ENCODE measurements at regions not wholly inside any gene's neighbourhood (a gene's known extent, or its start where the extent isn't known, plus 50 kb on each side); places are given as distances from the start of the nearest gene placed in this dataset.

DNA sequence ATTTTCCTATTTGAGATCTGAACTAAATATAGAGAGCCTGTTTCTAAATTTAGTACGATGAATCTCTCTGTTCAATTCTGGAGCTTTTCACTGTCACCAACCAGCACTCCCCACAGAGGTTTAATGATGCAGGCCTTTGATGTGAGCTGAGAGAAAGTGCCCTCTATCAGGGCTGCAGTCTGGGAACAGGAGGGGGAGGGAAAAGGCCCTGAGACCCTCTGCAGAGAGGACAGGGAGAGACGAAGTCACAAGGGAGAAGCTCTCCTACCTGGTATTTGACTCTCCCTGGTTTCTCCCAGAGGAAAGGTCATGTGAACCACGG is 206.8 kb upstream of the SOX1 start:
- TF ChIP-seq TAF1 (IDR thresholded peaks at IDR 0.05; ENCODE audit: low read depth, low read length) = no peak
- no peak for TF ChIP-seq PAX5 (IDR thresholded peaks at IDR 0.05; ENCODE audit: insufficient read depth, low read length, severe bottlenecking)
- TF ChIP-seq POLR2A (IDR thresholded peaks at IDR 0.05; ENCODE audit: low read depth, low read length) = no peak
- no peak for TF ChIP-seq POU2F2 (IDR thresholded peaks at IDR 0.05; ENCODE audit: low read depth, low read length)
- TF ChIP-seq POLR2AphosphoS5 (IDR thresholded peaks at IDR 0.05; ENCODE audit: low read depth, low read length) = no peak
- no peak for TF ChIP-seq SPI1 (IDR thresholded peaks at IDR 0.05; ENCODE audit: low read depth, low read length)
- no peak for DNase-seq (ENCODE audit: insufficient read length, low spot score)
- FAIRE-seq = no peak

DNA sequence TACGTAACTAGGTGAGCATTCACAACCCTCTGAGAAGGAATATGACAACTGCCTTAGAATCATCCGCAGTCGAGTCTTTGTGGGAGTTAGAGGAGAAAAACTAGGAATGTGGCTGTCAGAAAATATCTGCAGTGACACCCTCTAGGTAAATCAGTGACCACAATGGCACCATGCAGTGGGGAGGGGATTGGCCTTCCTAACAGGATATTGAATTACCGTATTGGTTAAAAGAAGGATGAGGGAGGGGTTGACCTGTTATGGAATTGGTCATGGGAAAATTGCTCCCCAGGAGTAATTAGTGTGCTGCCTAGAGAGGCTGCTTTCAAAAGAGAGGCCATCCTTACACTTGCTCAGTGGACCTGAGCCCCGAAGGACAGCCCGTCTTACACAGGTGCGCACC is 205.6 kb upstream of the SOX1 start:
- TF ChIP-seq TAF1 (IDR thresholded peaks at IDR 0.05; ENCODE audit: low read depth, low read length) = no peak
- no peak for TF ChIP-seq POU2F2 (IDR thresholded peaks at IDR 0.05; ENCODE audit: low read depth, low read length)
- no peak for TF ChIP-seq PAX5 (IDR thresholded peaks at IDR 0.05; ENCODE audit: insufficient read depth, low read length, severe bottlenecking)
- TF ChIP-seq POLR2A (IDR thresholded peaks at IDR 0.05; ENCODE audit: low read depth, low read length) = no peak
- no peak for TF ChIP-seq POLR2AphosphoS5 (IDR thresholded peaks at IDR 0.05; ENCODE audit: low read depth, low read length)
- TF ChIP-seq SPI1 (IDR thresholded peaks at IDR 0.05; ENCODE audit: low read depth, low read length) = no peak
- no peak for FAIRE-seq
- DNase-seq (ENCODE audit: insufficient read length, low spot score) = no peak

DNA sequence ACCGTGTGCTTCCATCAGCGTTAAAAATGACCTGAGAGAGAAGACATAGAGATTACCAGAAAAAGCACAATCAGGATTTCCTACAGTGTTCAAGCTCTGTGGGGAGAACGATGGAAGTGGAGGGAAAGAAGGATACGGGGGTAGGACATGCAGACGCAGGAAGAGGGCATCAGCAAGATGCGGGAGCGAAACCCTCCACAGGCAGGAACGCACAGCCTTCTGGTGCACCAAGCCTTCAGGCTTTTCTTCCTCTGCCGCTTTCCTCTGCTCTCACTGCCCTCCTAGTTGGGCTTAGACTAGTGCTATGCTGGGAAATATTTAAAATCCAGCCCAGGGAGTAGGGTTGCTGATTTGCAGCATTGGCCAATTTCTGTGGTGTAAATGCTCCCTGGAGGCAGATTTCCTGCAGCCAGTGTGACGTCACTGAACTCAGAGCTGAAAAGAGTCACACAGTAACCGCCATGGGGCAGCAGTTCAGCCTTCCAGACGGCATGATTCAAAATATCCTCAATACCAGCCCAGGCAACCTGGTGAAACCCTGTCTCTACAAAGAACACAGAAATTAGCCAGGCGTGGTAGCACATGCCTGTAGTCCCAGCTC is 205.1 kb upstream of the SOX1 start:
- DNase-seq (ENCODE audit: insufficient read length, low spot score) = no peak
- no peak for FAIRE-seq

DNA sequence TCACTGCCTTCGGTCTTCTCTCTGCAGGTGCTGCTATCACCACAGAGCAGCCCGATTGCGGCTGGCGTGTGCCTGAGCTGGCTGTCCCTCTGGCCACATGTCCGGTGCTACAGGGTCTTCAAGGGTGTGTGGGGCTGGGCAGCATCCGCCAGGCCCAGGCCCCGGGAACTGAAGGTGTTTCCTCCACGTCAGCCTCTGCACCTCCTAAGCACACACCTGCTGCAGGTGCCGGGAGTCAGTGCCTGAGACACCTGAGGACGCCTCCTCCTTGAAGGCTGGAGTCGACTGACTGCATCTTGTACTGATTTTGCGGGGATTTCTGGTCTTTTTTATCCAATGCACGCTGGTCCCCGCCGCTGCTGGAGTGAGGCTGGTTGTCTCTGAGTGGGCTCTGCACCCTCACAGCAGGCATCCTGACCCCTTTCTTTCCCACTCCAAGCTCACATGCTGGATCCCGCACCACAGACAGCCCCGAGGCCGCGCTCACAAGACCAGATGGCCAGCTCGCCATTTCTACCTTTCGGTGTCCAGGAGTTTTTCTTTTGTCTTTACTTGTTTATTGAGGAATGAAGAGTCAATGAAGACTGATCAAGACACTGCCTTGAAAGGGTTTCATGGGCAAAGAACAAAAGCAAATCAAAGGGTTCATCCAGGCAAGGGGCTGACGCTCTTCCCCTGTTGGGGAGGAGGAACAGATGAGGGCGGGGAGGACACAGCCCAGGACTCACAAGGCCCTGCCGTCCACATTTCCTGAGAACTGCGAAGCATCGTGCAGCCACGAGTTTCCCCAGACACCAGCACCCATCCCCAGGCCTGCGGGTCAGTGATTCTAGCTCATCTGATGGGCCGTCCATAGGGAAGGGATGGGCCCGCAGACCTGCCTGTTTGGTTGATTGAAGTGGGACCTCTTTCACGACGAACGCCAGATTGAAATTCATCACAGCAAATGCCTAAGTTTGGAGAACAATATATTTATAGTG is 203.8 kb upstream of the SOX1 start:
- DNase-seq (ENCODE audit: insufficient read length, low spot score) (no peak), FAIRE-seq (no peak)
- TF ChIP-seq PAX5 (IDR thresholded peaks at IDR 0.05; ENCODE audit: insufficient read depth, low read length, severe bottlenecking) (no peak), POLR2A (IDR thresholded peaks at IDR 0.05; ENCODE audit: low read depth, low read length) (no peak), SPI1 (IDR thresholded peaks at IDR 0.05; ENCODE audit: low read depth, low read length) (no peak), POLR2AphosphoS5 (IDR thresholded peaks at IDR 0.05; ENCODE audit: low read depth, low read length) (no peak), TAF1 (IDR thresholded peaks at IDR 0.05; ENCODE audit: low read depth, low read length) (no peak), POU2F2 (IDR thresholded peaks at IDR 0.05; ENCODE audit: low read depth, low read length) (no peak)

More for the DNA sequence above, 205.1 kb upstream of the SOX1 start:
- TF ChIP-seq TAF1 (IDR thresholded peaks at IDR 0.05; ENCODE audit: low read depth, low read length) (no peak), SPI1 (IDR thresholded peaks at IDR 0.05; ENCODE audit: low read depth, low read length) (no peak), POLR2A (IDR thresholded peaks at IDR 0.05; ENCODE audit: low read depth, low read length) (no peak), POLR2AphosphoS5 (IDR thresholded peaks at IDR 0.05; ENCODE audit: low read depth, low read length) (no peak), PAX5 (IDR thresholded peaks at IDR 0.05; ENCODE audit: insufficient read depth, low read length, severe bottlenecking) (no peak), POU2F2 (IDR thresholded peaks at IDR 0.05; ENCODE audit: low read depth, low read length) (no peak)

DNA sequence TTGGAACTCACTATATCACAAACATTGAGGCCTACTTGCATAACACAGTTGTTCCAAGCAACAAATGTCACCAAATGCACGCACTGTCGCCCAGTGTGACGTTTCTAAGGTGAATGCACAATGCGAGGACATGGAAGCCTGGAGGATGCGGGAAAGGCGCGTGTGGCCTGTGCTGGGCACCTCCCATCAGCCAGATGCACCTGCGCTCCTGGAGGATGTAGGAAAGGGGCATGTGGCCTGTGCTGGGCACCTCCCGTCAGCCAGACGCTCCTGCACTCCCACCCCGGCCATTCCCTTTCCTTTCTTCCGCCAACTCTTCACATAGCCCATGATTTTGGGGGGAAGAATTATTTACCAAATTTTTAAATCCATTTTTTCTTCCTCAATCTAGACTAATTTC is 202.4 kb upstream of the SOX1 start:
- DNase-seq (ENCODE audit: insufficient read length, low spot score) = no peak
- TF ChIP-seq POU2F2 (IDR thresholded peaks at IDR 0.05; ENCODE audit: low read depth, low read length) (no peak), POLR2A (IDR thresholded peaks at IDR 0.05; ENCODE audit: low read depth, low read length) (no peak), PAX5 (IDR thresholded peaks at IDR 0.05; ENCODE audit: insufficient read depth, low read length, severe bottlenecking) (no peak), SPI1 (IDR thresholded peaks at IDR 0.05; ENCODE audit: low read depth, low read length) (no peak), POLR2AphosphoS5 (IDR thresholded peaks at IDR 0.05; ENCODE audit: low read depth, low read length) (no peak), TAF1 (IDR thresholded peaks at IDR 0.05; ENCODE audit: low read depth, low read length) (no peak)
- no peak for FAIRE-seq

DNA sequence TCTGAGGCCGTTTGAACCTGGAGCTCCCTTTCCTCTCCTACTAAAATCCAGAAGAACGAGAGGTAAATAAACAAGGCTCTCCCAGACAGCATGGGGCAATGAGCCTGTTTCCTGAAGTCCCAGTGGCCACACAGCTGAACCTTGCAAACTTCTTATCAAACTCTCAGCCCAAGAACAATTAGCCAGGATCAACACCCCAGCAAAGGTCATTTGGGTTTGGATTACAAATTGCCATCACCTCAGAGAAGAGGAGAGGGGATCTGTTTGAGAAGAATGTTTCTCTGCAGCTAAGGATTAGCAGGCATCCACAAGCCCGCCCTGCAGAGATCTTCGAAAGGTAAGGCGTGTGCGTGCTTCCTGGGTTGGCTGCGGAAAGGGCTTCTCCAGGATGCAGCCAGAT is 201.9 kb upstream of the SOX1 start:
- no peak for DNase-seq (ENCODE audit: insufficient read length, low spot score)
- TF ChIP-seq PAX5 (IDR thresholded peaks at IDR 0.05; ENCODE audit: insufficient read depth, low read length, severe bottlenecking) (no peak), TAF1 (IDR thresholded peaks at IDR 0.05; ENCODE audit: low read depth, low read length) (no peak), POLR2A (IDR thresholded peaks at IDR 0.05; ENCODE audit: low read depth, low read length) (no peak), POU2F2 (IDR thresholded peaks at IDR 0.05; ENCODE audit: low read depth, low read length) (no peak), POLR2AphosphoS5 (IDR thresholded peaks at IDR 0.05; ENCODE audit: low read depth, low read length) (no peak), SPI1 (IDR thresholded peaks at IDR 0.05; ENCODE audit: low read depth, low read length) (no peak)
- no peak for FAIRE-seq

DNA sequence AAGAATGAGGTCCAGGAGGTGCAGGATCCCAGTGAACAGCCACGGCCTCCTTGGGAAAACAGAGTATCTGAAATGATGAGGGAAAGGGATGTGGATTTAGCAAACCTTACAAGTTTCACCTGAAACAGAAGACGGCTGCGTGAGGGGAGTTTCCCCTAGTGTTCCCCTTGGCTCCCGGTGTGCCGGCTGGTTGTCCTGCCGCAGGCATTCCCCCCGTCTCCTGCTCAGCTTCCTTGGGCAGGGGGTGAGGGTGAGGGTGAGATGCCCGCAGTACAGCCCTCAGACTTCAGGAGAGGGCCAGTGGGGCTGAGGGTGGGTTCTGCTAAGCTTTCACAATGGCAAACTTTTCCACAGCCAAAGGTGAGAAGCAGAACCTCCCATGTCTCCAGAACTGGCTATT is 201.1 kb upstream of the SOX1 start:
- DNase-seq (ENCODE audit: insufficient read length, low spot score) (no peak), FAIRE-seq (no peak)
- no peak for TF ChIP-seq POLR2A (IDR thresholded peaks at IDR 0.05; ENCODE audit: low read depth, low read length)
- TF ChIP-seq SPI1 (IDR thresholded peaks at IDR 0.05; ENCODE audit: low read depth, low read length) = no peak
- TF ChIP-seq TAF1 (IDR thresholded peaks at IDR 0.05; ENCODE audit: low read depth, low read length) = no peak
- TF ChIP-seq PAX5 (IDR thresholded peaks at IDR 0.05; ENCODE audit: insufficient read depth, low read length, severe bottlenecking) = no peak

DNA sequence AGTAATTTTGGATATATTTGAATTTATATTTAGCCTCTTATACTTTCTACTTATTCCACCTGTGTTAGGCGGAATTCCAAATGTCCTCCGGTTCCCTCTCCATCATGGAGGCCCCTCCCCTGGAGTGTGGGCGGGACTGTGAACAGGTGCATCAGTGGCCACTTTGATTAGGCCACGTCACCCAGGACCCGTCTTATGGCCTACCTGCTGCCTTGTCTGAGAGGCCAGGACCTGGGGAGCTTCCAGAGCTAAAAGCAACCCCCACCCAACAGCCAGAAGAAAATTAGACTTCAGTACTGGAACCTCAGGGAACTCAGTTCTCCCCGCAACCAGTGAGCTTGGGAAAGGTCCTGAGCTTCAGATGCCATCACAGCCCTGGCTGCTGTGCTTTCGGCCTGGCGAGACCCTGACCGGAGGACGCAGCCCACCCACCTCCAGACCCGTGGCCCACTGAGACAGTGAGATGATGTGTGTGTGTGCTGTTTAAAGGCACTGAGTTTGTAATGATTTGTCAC is 200.2 kb upstream of the SOX1 start:
- no peak for DNase-seq (ENCODE audit: insufficient read length, low spot score)
- FAIRE-seq = no peak
- TF ChIP-seq PAX5 (IDR thresholded peaks at IDR 0.05; ENCODE audit: insufficient read depth, low read length, severe bottlenecking) (no peak), POLR2A (IDR thresholded peaks at IDR 0.05; ENCODE audit: low read depth, low read length) (no peak), SPI1 (IDR thresholded peaks at IDR 0.05; ENCODE audit: low read depth, low read length) (no peak), TAF1 (IDR thresholded peaks at IDR 0.05; ENCODE audit: low read depth, low read length) (no peak), POU2F2 (IDR thresholded peaks at IDR 0.05; ENCODE audit: low read depth, low read length) (no peak)

DNA sequence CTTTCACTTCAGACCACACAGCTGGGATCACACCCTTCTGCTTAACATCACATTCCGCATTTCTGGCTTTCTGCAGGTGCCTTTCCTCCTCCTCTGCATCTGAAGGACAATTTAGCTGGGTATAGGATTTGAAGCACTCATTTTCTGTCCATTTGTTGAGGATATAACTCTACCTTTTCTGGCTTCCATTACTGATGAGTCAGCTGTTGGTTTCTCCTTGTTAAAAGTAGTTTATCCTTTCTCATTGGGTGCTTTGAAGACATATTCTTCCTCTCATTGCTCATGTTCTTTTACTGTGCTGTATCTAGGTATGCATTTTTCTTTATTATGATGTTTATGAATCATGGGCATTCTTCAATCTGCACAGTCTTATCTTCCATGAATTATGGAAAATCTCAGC is 199.3 kb upstream of the SOX1 start:
- no peak for TF ChIP-seq POLR2A (IDR thresholded peaks at IDR 0.05; ENCODE audit: low read depth, low read length)
- no peak for TF ChIP-seq TAF1 (IDR thresholded peaks at IDR 0.05; ENCODE audit: low read depth, low read length)
- TF ChIP-seq POU2F2 (IDR thresholded peaks at IDR 0.05; ENCODE audit: low read depth, low read length) = no peak
- no peak for TF ChIP-seq PAX5 (IDR thresholded peaks at IDR 0.05; ENCODE audit: insufficient read depth, low read length, severe bottlenecking)
- no peak for TF ChIP-seq POLR2AphosphoS5 (IDR thresholded peaks at IDR 0.05; ENCODE audit: low read depth, low read length)
- DNase-seq (ENCODE audit: insufficient read length, low spot score) (no peak), FAIRE-seq (no peak)

Measured in GM12891 (cell line).